ENCODE measurements at regions not wholly inside any gene's neighbourhood (a gene's known extent, or its start where the extent isn't known, plus 50 kb on each side); places are given as distances from the start of the nearest gene placed in this dataset.
"Not testable (repeated sequence)": the region's sequence is repeated elsewhere in the genome, so short reads cannot be mapped to it uniquely, and the experiment has no call there.

DNA sequence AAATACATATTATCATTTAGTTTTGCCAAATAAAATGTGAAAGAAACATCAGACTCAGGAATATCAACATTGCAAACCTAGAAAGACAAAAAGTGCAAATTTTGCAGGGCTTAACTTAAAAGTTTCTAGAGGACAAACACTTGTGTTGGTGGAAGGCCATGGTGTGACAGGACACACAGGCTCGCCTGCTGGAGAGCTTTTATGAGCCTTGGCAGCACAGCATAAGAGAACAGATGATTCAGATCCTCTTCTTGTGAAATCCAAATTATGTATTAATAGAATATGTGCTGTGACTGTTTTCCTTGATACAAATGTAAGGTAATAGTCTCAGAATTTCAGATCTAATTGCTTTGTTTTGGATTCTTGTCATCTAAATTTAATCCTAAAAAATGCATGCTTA is 72.9 kb upstream of the ABCB5 start:
- CTCF ChIA-PET, result interaction anchor here (1.2 to 1.3 kb wide), 2 partner anchors 10 to 11 kb away, joined by 4 to 5 read pairs; no protein-coding TSS in a partner anchor
- DNase-seq (ENCODE audit: extremely low spot score), result no peak
- POLR2A ChIA-PET, result no interaction called here
- TF ChIP-seq, protein P1, sequence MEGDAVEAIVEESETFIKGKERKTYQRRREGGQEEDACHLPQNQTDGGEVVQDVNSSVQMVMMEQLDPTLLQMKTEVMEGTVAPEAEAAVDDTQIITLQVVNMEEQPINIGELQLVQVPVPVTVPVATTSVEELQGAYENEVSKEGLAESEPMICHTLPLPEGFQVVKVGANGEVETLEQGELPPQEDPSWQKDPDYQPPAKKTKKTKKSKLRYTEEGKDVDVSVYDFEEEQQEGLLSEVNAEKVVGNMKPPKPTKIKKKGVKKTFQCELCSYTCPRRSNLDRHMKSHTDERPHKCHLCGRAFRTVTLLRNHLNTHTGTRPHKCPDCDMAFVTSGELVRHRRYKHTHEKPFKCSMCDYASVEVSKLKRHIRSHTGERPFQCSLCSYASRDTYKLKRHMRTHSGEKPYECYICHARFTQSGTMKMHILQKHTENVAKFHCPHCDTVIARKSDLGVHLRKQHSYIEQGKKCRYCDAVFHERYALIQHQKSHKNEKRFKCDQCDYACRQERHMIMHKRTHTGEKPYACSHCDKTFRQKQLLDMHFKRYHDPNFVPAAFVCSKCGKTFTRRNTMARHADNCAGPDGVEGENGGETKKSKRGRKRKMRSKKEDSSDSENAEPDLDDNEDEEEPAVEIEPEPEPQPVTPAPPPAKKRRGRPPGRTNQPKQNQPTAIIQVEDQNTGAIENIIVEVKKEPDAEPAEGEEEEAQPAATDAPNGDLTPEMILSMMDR (IDR thresholded peaks at IDR 0.05; ENCODE audit: control extremely low read depth, extremely low read depth, low read depth, missing control alignments), result no peak

DNA sequence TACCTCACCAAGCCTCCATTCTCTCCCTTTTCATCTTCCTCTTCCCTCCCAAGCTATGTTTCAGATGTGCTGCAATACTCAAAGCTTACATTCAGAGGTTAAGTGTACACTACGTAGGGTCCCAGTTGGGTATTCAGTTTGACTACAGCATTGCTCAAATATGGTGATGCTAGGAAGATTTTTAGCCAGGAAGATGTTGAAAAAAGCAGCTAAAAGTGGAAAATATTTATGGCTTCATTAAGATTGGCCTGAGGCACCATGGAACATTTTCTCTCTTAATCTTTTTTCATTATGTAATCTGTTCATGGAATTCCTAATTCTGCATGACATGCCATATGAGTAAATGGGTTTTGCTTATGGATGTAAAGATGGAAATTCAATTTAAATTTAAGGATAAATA is 72.0 kb upstream of the ABCB5 start:
- DNase-seq (ENCODE audit: extremely low spot score), result no peak
- CTCF ChIA-PET, result interaction anchor here (0.6 kb wide), 1 partner anchor 55 kb away, joined by 3 read pairs; no protein-coding TSS in a partner anchor
- POLR2A ChIA-PET, result no interaction called here
- TF ChIP-seq, protein P1 (IDR thresholded peaks at IDR 0.05; ENCODE audit: control extremely low read depth, extremely low read depth, low read depth, missing control alignments), result no peak

DNA sequence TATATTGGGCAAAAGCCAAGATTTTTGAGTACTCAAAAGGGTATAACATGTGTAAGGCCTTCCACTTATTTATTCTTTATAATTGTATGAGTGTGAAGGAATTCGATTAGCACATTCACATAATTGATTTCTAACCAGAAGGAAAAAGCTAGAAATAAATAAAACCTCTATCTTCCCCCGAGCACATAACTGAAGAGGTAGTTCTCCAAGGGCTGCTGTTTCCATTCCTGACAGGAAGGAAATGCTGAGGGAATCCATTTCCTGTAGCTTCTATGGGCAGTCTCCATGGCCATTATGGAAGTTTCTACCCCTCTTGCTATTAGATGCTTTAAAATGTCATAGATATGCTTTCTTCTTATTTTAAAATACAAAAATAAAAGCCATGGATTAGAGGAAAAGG is 70.5 kb upstream of the ABCB5 start:
- POLR2A ChIA-PET, result no interaction called here
- no peak for DNase-seq (ENCODE audit: extremely low spot score)
- TF ChIP-seq, protein P1 (IDR thresholded peaks at IDR 0.05; ENCODE audit: control extremely low read depth, extremely low read depth, low read depth, missing control alignments), result no peak
- CTCF ChIA-PET, result no interaction called here

GRCh38 chr7:20546958-20547357 is 68.5 kb upstream of the ABCB5 start:
- DNase-seq (ENCODE audit: extremely low spot score); CTCF ChIA-PET; POLR2A ChIA-PET: not testable (repeated sequence)

DNA sequence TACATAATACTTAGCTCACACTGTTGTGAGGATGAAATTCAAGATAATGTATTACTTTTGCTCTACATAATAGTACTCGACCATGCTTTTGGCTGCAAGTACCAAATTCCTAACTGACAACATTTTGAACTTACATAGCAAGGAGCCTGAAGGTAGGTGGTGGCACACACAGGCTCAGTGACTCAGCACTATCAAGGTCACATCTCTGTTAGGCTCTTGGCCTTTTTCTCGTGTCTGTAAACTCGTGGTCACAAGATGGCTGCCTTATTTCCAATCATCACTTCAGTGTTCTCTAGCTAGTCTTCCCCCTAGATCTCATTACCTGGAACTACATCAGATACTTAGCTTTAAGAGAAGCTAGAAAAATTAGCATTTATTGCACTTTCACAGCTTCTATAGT is 61.4 kb upstream of the ABCB5 start:
- TF ChIP-seq, protein P1 (IDR thresholded peaks at IDR 0.05; ENCODE audit: control extremely low read depth, extremely low read depth, low read depth, missing control alignments), result no peak
- ChIA-PET POLR2A (no interaction called here), CTCF (interaction anchor here (1.6 kb wide), 1 partner anchor 12 kb away, joined by 5 read pairs; no protein-coding TSS in a partner anchor)
- DNase-seq (ENCODE audit: extremely low spot score), result no peak

DNA sequence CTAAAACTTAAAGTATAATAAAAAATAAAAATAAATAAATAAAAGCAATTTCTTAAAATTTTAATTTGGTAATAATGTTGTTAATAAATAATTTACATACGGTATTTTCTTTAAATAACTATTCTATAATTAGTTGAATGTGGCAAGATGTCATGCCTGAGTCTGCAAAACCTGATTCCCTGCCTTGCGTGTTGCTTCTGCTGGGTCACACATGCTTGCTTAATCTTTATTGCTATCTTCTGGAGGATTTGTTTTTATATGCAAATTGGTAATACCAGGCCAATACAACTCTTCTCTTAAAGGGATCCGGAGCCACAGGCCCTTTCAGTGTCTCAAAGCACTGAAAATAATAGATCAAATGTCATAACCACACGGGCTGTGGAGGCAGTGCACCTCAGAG is 59.4 kb upstream of the ABCB5 start:
- DNase-seq (ENCODE audit: extremely low spot score), result no peak
- ChIA-PET POLR2A (no interaction called here), CTCF (interaction anchor here (1.6 kb wide), 1 partner anchor 845 kb away, joined by 3 read pairs; no protein-coding TSS in a partner anchor)
- TF ChIP-seq, protein P1 (IDR thresholded peaks at IDR 0.05; ENCODE audit: control extremely low read depth, extremely low read depth, low read depth, missing control alignments), result no peak

DNA sequence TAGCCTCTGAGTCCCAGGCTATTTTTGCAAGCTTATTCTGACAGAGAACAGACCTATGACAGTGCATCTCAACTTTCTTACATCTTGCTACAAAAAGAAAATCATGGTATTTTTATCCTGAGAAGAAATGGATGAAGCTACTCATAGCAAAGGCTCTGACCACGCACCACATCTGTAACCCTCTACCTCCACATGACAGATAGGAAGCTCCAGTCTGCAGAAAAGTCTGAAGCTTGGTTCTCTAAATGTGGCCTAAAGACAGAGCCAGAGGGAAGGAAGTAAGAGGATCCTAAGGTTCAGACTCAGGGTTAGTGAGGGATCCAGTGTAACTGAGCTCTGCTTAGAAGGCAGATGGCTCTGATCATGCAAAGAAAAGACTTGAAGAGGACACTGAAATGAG is 58.4 kb upstream of the ABCB5 start:
- ChIA-PET CTCF (interaction anchor here (0.9 to 1.6 kb wide), 5 partner anchors 10 to 846 kb away, joined by 3 to 6 read pairs (median 3); no protein-coding TSS in a partner anchor), POLR2A (no interaction called here)
- no peak for DNase-seq (ENCODE audit: extremely low spot score)
- TF ChIP-seq, protein P1 (IDR thresholded peaks at IDR 0.05; ENCODE audit: control extremely low read depth, extremely low read depth, low read depth, missing control alignments), result no peak

Data from GM10248 (cell line).